CD4-positive, alpha-beta T cell treated with Interleukin-17A for 1 hour (primary cell): ENCODE measurements at regions not wholly inside any gene's neighbourhood (a gene's known extent, or its start where the extent isn't known, plus 50 kb on each side); places are given as distances from the start of the nearest gene placed in this dataset.
"Not testable (repeated sequence)": the region's sequence is repeated elsewhere in the genome, so short reads cannot be mapped to it uniquely, and the experiment has no call there.

Experiments used
- DNase-seq: peaks from one replicate; pipeline ENCODE4 v3.0.0-alpha.2; 2020

GRCh38 chr21:5975719-5976118 is 4545.7 kb upstream of the TPTE start:
- DNase-seq: not testable (repeated sequence)

- not testable (repeated sequence) for DNase-seq
Measured at GRCh38 chr21:5997586-5997985, 4523.8 kb upstream of the TPTE start.

- not testable (repeated sequence) for DNase-seq
Measured at GRCh38 chr21:6015422-6016057, 4505.8 kb upstream of the TPTE start.

- DNase-seq: not testable (repeated sequence)
Measured at GRCh38 chr21:6020460-6020859, 4500.9 kb upstream of the TPTE start.

- not testable (repeated sequence) for DNase-seq
Measured at GRCh38 chr21:6020953-6021716, 4500.2 kb upstream of the TPTE start.

- DNase-seq: not testable (repeated sequence)
Measured at GRCh38 chr21:6021717-6022270, 4499.6 kb upstream of the TPTE start.

GRCh38 chr21:6023331-6023730 is 4498.1 kb upstream of the TPTE start:
- DNase-seq: not testable (repeated sequence)

GRCh38 chr21:6025139-6025538 is 4496.2 kb upstream of the TPTE start:
- not testable (repeated sequence) for DNase-seq

- DNase-seq: not testable (repeated sequence)
Measured at GRCh38 chr21:6027497-6027896, 4493.9 kb upstream of the TPTE start.

- not testable (repeated sequence) for DNase-seq
Measured at GRCh38 chr21:6034124-6034678, 4487.2 kb upstream of the TPTE start.

- not testable (repeated sequence) for DNase-seq
Measured at GRCh38 chr21:6034820-6035473, 4486.4 kb upstream of the TPTE start.

- DNase-seq: not testable (repeated sequence)
Measured at GRCh38 chr21:6035474-6036155, 4485.8 kb upstream of the TPTE start.

GRCh38 chr21:6039224-6039623 is 4482.2 kb upstream of the TPTE start:
- not testable (repeated sequence) for DNase-seq

GRCh38 chr21:6040095-6040494 is 4481.3 kb upstream of the TPTE start:
- not testable (repeated sequence) for DNase-seq

- not testable (repeated sequence) for DNase-seq
Measured at GRCh38 chr21:6043430-6044275, 4477.7 kb upstream of the TPTE start.

- not testable (repeated sequence) for DNase-seq
Measured at GRCh38 chr21:6044695-6045094, 4476.7 kb upstream of the TPTE start.

GRCh38 chr21:6049930-6050329 is 4471.5 kb upstream of the TPTE start:
- DNase-seq: not testable (repeated sequence)

- DNase-seq: not testable (repeated sequence)
Measured at GRCh38 chr21:6052109-6052508, 4469.3 kb upstream of the TPTE start.

- DNase-seq: not testable (repeated sequence)
Measured at GRCh38 chr21:6053145-6053544, 4468.2 kb upstream of the TPTE start.

GRCh38 chr21:6058997-6059396 is 4462.4 kb upstream of the TPTE start:
- DNase-seq: not testable (repeated sequence)

GRCh38 chr21:6060054-6060681 is 4461.2 kb upstream of the TPTE start:
- DNase-seq: not testable (repeated sequence)
